Stomach (tissue), 8 donors: ENCODE measurements at regions not wholly inside any gene's neighbourhood (a gene's known extent, or its start where the extent isn't known, plus 50 kb on each side); places are given as distances from the start of the nearest gene placed in this dataset.

ENCODE experiments used
- DNase-seq, 2 donors: peaks; one replicate each; pipeline versions ENCODE4 v3.0.0 to v3.0.0-alpha.2; 2013 to 2019
- H3K27ac ChIP-seq, 5 donors: fragments of 200-600 bp in 4 of 5; sonication (generic) in 4 of 5; one replicate each; pipeline ENCODE4 v1.5.1; 2013 to 2019; ENCODE audit warnings: mild to moderate bottlenecking in 1 of 5, moderate library complexity in 1 of 5
- H3K27me3 ChIP-seq, 3 donors: fragments of 200-600 bp; sonication (generic); one replicate each; pipeline ENCODE4 v1.5.1; 2017 to 2019; ENCODE audit warnings: mixed run types in 1 of 3
- H3K36me3 ChIP-seq, 4 donors: fragments of 200-600 bp; sonication (generic); 1 replicate in 3 of 4; 2 replicates in 1 of 4; pipeline ENCODE4 v1.5.1; 2016 to 2019
- H3K4me1 ChIP-seq, 4 donors: fragments of 200-600 bp; sonication (generic); one replicate each; pipeline ENCODE4 v1.5.1; 2016 to 2019
- H3K4me3 ChIP-seq, 4 donors: fragments of 200-600 bp; sonication (generic) in 3 of 4; one replicate each; pipeline ENCODE4 v1.5.1; 2016 to 2019; ENCODE audit warnings: mild to moderate bottlenecking in 1 of 4
- H3K9me3 ChIP-seq, 4 donors: fragments of 200-600 bp; sonication (generic); one replicate each; pipeline ENCODE4 v1.5.1; 2016 to 2019
- CTCF ChIP-seq, 7 experiments: fragments of 450-650 bp in 4 of 7; fragments of 200-600 bp in 3 of 7; sonication (generic) in 3 of 7; IDR thresholded peaks; one replicate each; pipeline ENCODE4 v1.5.1; 2016 to 2019; ENCODE audit warnings: antibody characterized with exemption in 7 of 7, control low read depth in 2 of 7, mild to moderate bottlenecking in 1 of 7
- EP300 ChIP-seq: sonication (generic); formaldehyde crosslinking; IDR thresholded peaks from one replicate; pipeline ENCODE4 v1.6.1; 2017; ENCODE audit warnings: antibody characterized with exemption
- POLR2A ChIP-seq, 4 donors: fragments of 450-650 bp; IDR thresholded peaks; one replicate each; pipeline ENCODE4 v1.6.1; 2016; ENCODE audit warnings: antibody characterized with exemption in 4 of 4, control low read depth in 2 of 4, mild to moderate bottlenecking in 1 of 4, moderate library complexity in 1 of 4
- POLR2AphosphoS5 ChIP-seq, 3 donors: sonication (generic); formaldehyde crosslinking; IDR thresholded peaks; one replicate each; pipeline ENCODE4 v1.6.1; 2016; ENCODE audit warnings: antibody characterized with exemption in 3 of 3
- WGBS, 5 donors: extraction: QIAGEN DNeasy Blood & Tissue Kit in 3 of 5; methylation state at CpG; one replicate each; pipeline versions ENCODE4 v1.1.5 to v1.1.7; 2013 to 2018; 5-methylcytosine and 5-hydroxymethylcytosine counted together
- intact Hi-C: fragments of 100-400 bp; cut with DNase I; formaldehyde crosslinking; loops from one replicate; pipeline ENCODE4 v1.15.1; 2023; ENCODE audit warnings: low total_unique reads
- donor health status: healthy with polysubstance abuse.
- donor health status: Bipolar disorder and iron deficiency.
- donor health status: healthy.

DNA sequence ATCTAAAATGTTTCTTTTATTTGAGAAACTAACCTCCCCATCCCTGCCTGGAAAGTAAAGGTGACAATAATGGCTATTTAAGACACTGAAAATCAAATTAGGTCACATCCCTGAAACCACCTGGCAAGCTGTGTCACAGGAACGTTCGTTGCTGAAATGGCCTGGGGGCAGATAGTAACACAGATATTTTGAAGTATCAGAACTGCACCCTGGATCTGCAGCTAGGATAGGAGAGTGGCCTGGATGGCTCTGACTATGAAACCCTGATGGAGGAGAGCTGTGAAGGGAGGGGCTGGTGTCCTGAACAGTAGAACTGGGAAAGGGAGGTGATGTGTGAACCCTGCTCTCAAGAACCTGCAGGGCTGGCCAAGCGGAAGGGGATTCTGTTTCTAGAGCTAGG lies 648.3 kb upstream of the CFAP20DC start:
- Histone ChIP-seq H3K4me3 (no peak overlapping the region), H3K9me3 (peaks cover 0 to 4% (median 0%) of the 10 kb centered on the region in 4 donors), H3K27ac (no peak overlapping the region), H3K36me3 (no peaks in the 10 kb centered on the region), H3K27me3 (no peaks in the 10 kb centered on the region), H3K4me1 (no peaks in the 10 kb centered on the region)
- intact Hi-C loops, result no loop called here
- TF ChIP-seq POLR2AphosphoS5 (IDR thresholded peaks at IDR 0.05) (no peak), EP300 (no peak), POLR2A (IDR thresholded peaks at IDR 0.05) (no peak), CTCF (IDR thresholded peaks at IDR 0.05) (no peak)
- 75 to 85% (median 82%) methylated on average over 3 of the region's 3 CpGs for WGBS, 5 donors
- DNase-seq, result no peak

DNA sequence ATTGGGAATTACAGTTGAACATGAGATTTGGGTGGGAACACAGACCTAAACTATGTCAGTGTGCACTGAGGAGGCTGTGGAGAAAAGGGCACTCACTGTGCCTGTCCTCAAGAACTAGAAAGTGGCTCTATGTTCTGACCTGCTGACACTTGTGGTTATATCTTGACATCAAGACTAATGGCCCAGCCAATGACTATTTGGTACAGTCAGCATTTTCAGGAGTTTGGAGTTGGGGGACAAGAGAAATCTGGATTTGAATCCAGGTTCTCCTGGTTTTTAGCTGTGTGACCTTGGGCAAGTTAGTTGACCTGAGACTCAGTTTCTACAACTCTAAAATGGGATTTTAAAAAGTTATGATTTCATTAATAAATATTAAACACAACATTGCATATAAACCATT lies 647.0 kb upstream of the CFAP20DC start:
- Histone ChIP-seq H3K4me1 (no peaks in the 10 kb centered on the region), H3K27ac (no peak overlapping the region), H3K27me3 (no peaks in the 10 kb centered on the region), H3K9me3 (peaks cover 0 to 4% (median 0%) of the 10 kb centered on the region in 4 donors), H3K4me3 (no peak overlapping the region), H3K36me3 (no peaks in the 10 kb centered on the region)
- intact Hi-C loops, result no loop called here
- TF ChIP-seq POLR2AphosphoS5 (IDR thresholded peaks at IDR 0.05) (no peak), POLR2A (IDR thresholded peaks at IDR 0.05) (no peak), CTCF (IDR thresholded peaks at IDR 0.05) (no peak), EP300 (no peak)
- no peak for DNase-seq

- intact Hi-C loops, result no loop called here
Measured at GRCh38 chr3:59695860-59696259, 646.0 kb upstream of the CFAP20DC start.

GRCh38 chr3:59692117-59692516 lies 642.3 kb upstream of the CFAP20DC start:
- intact Hi-C loops, result no loop called here
- Histone ChIP-seq H3K36me3 (no peaks in the 10 kb centered on the region), H3K9me3 (peaks cover 0 to 4% (median 0%) of the 10 kb centered on the region in 4 donors), H3K4me1 (no peaks in the 10 kb centered on the region), H3K27ac (no peak overlapping the region), H3K27me3 (no peaks in the 10 kb centered on the region), H3K4me3 (no peak overlapping the region)
- no peak for TF ChIP-seq EP300
- no peak for TF ChIP-seq CTCF (IDR thresholded peaks at IDR 0.05)
- TF ChIP-seq POLR2A (IDR thresholded peaks at IDR 0.05), result no peak
- no peak for TF ChIP-seq POLR2AphosphoS5 (IDR thresholded peaks at IDR 0.05)
- 49 to 71% (median 67%) methylated on average over 3 of the region's 3 CpGs for WGBS, 5 donors
- DNase-seq, result no peak

More at GRCh38 chr3:59695860-59696259, 646.0 kb upstream of the CFAP20DC start:
- H3K27ac ChIP-seq, result no peak overlapping the region
- H3K27me3 ChIP-seq, result no peaks in the 10 kb centered on the region
- 78 to 93% (median 81%) methylated on average over 4 of the region's 4 CpGs for WGBS, 5 donors
- H3K4me3 ChIP-seq, result no peak overlapping the region
- no peaks in the 10 kb centered on the region for H3K36me3 ChIP-seq
- no peak for DNase-seq
- H3K9me3 ChIP-seq, result peaks cover 0 to 4% (median 0%) of the 10 kb centered on the region in 4 donors
- no peak for TF ChIP-seq POLR2A (IDR thresholded peaks at IDR 0.05)
- no peak for TF ChIP-seq CTCF (IDR thresholded peaks at IDR 0.05)
- TF ChIP-seq POLR2AphosphoS5 (IDR thresholded peaks at IDR 0.05), result no peak
- TF ChIP-seq EP300, result no peak
- H3K4me1 ChIP-seq, result no peaks in the 10 kb centered on the region
